ENCODE measurements at regions not wholly inside any gene's neighbourhood (a gene's known extent, or its start where the extent isn't known, plus 50 kb on each side); places are given as distances from the start of the nearest gene placed in this dataset.

- 84% methylated on average over 8 of the region's 8 CpGs for WGBS (ENCODE audit: low lambda C conversion rate, missing lambda C conversion rate)
- no peaks in the 10 kb centered on the region for H3K36me3 ChIP-seq (replicated peaks; ENCODE audit: insufficient read depth, low read depth)
- no peak overlapping the region for H3K4me2 ChIP-seq
- no peak overlapping the region for H2AFZ ChIP-seq
- no peak for DNase-seq (ENCODE audit: low spot score)
- H3K27ac ChIP-seq: no peak overlapping the region
- no peaks in the 10 kb centered on the region for H3K9me2 ChIP-seq (replicated peaks; ENCODE audit: insufficient read depth)
- no peaks in the 10 kb centered on the region for H3K4me1 ChIP-seq (ENCODE audit: insufficient read depth)
- H3K79me2 ChIP-seq: no peaks in the 10 kb centered on the region
- TF ChIP-seq EZH2 (IDR thresholded peaks at IDR 0.05; ENCODE audit: borderline replicate concordance) (no peak), EZH2phosphoT487 (IDR thresholded peaks at IDR 0.05; ENCODE audit: low read depth, severe bottlenecking, unreplicated experiment) (no peak), CTCF (IDR thresholded peaks at IDR 0.05; ENCODE audit: poor library complexity) (no peak)
- no peaks in the 10 kb centered on the region for H3K27me3 ChIP-seq
- H3K9me3 ChIP-seq (ENCODE audit: low read depth): no peaks in the 10 kb centered on the region
- H3K4me3 ChIP-seq: no peak overlapping the region
- no peaks in the 10 kb centered on the region for H4K20me1 ChIP-seq (ENCODE audit: insufficient read depth, poor library complexity, severe bottlenecking)
These were observed 372.7 kb downstream of the TMEM38B start for GRCh38 chr9:106066940-106067524.

- Histone ChIP-seq H3K36me3 (replicated peaks; ENCODE audit: insufficient read depth, low read depth) (no peaks in the 10 kb centered on the region), H3K9me2 (replicated peaks; ENCODE audit: insufficient read depth) (no peaks in the 10 kb centered on the region), H3K4me1 (ENCODE audit: insufficient read depth) (no peaks in the 10 kb centered on the region), H3K9me3 (ENCODE audit: low read depth) (no peaks in the 10 kb centered on the region), H2AFZ (no peak overlapping the region), H3K27ac (no peak overlapping the region), H3K79me2 (no peaks in the 10 kb centered on the region), H3K4me3 (no peak overlapping the region), H4K20me1 (ENCODE audit: insufficient read depth, poor library complexity, severe bottlenecking) (no peaks in the 10 kb centered on the region), H3K27me3 (no peaks in the 10 kb centered on the region), H3K4me2 (no peak overlapping the region)
- whole genome bisulfite sequencing (ENCODE audit: low lambda C conversion rate, missing lambda C conversion rate): 77% methylated on average over 2 of the region's 2 CpGs
- TF ChIP-seq EZH2 (IDR thresholded peaks at IDR 0.05; ENCODE audit: borderline replicate concordance) (no peak), EZH2phosphoT487 (IDR thresholded peaks at IDR 0.05; ENCODE audit: low read depth, severe bottlenecking, unreplicated experiment) (no peak), CTCF (IDR thresholded peaks at IDR 0.05; ENCODE audit: poor library complexity) (no peak)
- no peak for DNase-seq (ENCODE audit: low spot score)
These were observed 374.9 kb downstream of the TMEM38B start for GRCh38 chr9:106069241-106069640.

- DNase-seq (ENCODE audit: low spot score): no peak
- Histone ChIP-seq H3K36me3 (replicated peaks; ENCODE audit: insufficient read depth, low read depth) (no peaks in the 10 kb centered on the region), H2AFZ (no peak overlapping the region), H3K9me3 (ENCODE audit: low read depth) (no peaks in the 10 kb centered on the region), H3K9me2 (replicated peaks; ENCODE audit: insufficient read depth) (no peaks in the 10 kb centered on the region), H4K20me1 (ENCODE audit: insufficient read depth, poor library complexity, severe bottlenecking) (no peaks in the 10 kb centered on the region), H3K4me1 (ENCODE audit: insufficient read depth) (no peaks in the 10 kb centered on the region), H3K27ac (no peak overlapping the region), H3K4me2 (no peak overlapping the region), H3K4me3 (no peak overlapping the region), H3K79me2 (no peaks in the 10 kb centered on the region), H3K27me3 (no peaks in the 10 kb centered on the region)
- 86% methylated on average over 1 of the region's 1 CpG for WGBS (ENCODE audit: low lambda C conversion rate, missing lambda C conversion rate)
- no peak for TF ChIP-seq CTCF (IDR thresholded peaks at IDR 0.05; ENCODE audit: poor library complexity)
- no peak for TF ChIP-seq EZH2phosphoT487 (IDR thresholded peaks at IDR 0.05; ENCODE audit: low read depth, severe bottlenecking, unreplicated experiment)
- no peak for TF ChIP-seq EZH2 (IDR thresholded peaks at IDR 0.05; ENCODE audit: borderline replicate concordance)
These were observed 378.1 kb downstream of the TMEM38B start for GRCh38 chr9:106072421-106072820.

All from hepatocyte (in vitro differentiated cells).